Right forelimb (tissue), 1 donor: ENCODE measurements at regions not wholly inside any gene's neighbourhood (a gene's known extent, or its start where the extent isn't known, plus 50 kb on each side); places are given as distances from the start of the nearest gene placed in this dataset.

Experiments used
- DNase-seq: peaks from one replicate; pipeline ENCODE4 v3.0.0-alpha.2; 2018

DNA sequence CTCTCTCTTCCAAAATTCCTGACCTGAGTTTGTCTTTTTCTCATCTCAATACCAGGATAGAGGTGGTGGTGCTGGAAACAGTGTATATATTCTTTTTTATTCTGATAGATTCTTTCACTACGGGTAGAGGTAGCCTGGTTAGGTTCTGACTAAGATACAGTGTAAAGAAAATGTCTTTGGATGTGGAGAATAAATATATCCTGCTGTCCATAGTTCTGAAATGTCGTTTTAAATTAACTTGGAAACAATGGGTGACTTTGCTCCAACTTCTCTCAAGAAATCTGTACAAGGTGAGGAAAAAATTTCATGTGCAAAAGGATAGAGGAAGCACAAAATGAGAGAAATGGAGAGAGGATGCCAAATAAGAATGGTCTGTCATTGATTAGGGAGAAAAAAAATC, 546.1 kb downstream of the GBA3 start:
- DNase-seq = no peak

DNA sequence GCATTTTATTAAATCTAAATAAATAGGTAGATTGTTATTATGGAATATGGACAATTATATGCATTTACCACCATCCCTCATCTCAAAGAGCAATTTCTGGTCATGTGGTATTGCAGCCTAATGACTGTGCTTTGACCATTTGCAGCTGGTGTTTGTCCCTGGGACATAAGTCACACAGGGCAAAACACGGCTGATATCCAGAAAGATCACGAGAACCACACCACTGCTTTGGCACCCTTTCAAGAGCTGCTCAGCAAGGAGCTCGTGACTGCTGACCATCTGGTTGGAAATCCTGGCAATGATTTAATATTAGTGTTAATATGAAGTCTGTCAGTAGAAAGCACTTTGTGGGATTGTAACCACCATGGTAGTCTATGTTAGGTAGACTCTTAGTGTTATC, 545.0 kb downstream of the GBA3 start:
- no peak for DNase-seq

DNA sequence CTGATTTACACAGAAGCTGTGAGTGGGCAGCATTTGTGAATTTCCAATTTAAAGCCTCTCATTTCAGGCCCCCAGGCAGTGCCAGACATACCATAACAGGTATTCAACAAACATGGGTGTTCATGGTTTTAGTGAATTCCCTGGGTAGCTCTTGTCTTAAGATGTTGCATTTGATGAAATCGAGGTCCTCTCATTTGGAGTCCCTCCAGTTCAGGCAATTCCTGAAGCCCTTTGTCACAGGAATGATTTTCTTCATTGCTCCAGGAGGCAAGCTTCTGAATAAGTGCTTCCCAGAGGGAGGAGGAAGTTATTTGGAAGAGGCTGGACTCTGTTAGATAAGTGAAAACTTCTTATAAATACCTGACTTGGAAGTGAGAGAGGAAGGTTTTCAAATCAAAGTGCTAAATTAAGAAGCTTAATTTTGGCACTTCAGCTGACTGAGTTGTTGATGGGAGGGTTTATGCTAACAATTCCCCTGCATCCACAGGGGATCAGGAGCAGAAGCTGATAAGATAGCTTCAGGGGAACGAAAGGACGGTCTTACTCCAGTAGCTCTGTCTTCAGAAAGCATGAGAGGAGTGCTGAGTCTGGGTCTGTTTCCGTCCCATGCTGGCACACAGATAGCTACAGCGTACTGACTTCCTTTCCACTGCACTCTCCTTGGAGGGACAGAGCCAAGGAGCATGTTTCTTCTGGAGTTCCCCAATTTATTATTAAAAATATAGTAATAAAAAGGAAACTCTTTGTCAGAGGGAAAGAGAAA, 543.1 kb downstream of the GBA3 start:
- DNase-seq = no peak

DNA sequence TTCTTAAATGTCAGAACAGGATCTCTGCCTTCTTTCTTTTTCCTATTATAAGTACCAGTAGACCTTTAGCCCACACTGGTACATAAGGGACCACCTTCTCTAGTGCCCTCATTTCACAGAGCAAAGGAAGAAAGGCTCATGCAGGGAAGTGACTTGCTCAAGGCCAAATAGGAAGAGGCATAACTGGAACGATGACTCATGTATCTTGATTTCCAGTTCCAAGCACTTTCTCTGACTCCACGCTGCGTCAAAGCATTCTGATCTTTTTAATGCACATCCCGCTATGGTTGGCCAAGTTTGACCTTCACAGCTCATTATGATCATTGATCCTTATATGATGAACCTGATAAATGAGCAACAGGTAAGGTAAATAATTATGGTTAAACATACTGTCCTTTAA, 542.0 kb downstream of the GBA3 start:
- no peak for DNase-seq

DNA sequence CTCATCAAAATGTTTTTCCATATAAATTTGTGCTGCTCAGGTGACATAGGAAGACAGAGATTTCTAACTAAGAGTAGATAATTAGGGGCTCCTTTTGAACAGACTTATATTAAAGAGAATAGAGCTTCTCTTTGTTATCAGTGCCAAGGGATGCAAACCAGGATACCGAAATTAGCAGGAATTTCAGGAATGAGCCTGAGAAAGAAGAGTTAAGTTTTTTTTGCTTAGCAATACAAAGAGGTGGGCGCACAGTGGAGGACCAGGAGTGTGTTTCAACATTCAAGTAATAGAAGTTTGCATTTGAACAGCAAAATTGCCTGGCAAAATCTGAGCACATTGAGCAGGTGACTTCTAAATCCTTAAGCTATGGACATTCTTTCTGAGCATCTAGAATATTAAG, 541.3 kb downstream of the GBA3 start:
- no peak for DNase-seq

DNA sequence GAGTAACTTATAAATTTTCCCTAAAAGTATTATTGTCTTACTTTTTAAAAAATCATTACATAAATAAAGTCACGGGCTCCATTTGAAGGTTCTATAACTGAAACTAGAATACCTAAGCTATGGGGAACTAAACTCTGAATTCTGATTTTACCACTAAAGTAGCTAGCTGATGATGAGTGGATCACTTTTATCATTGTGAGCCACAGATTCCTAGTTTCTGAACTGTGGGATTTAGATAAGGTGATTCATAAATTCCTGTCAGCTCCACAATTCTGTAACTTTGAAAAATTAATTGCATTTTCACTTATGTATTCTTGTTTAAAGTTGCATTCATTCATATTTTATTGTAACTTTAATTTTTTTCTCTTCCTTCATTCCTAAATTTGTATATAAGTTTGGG, 540.9 kb downstream of the GBA3 start:
- DNase-seq = no peak

DNA sequence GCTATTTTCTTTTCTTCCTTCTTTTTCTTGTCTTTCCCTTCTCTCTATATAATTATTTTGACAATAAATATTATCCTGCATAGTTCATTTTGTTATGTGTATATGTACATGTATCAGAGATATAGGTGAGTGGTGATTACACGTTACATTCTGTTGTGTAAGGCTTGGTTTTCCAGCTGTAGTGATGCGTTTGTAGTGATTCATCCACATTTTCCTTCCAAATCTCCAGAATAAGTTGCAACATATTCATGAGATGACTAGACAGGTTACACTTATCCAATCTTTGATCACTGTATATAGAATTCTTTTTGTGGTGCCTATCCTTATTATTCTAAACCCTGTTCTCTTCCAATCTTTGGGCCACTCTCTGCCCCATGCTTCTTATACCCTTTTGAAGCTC, 540.2 kb downstream of the GBA3 start:
- DNase-seq = no peak

DNA sequence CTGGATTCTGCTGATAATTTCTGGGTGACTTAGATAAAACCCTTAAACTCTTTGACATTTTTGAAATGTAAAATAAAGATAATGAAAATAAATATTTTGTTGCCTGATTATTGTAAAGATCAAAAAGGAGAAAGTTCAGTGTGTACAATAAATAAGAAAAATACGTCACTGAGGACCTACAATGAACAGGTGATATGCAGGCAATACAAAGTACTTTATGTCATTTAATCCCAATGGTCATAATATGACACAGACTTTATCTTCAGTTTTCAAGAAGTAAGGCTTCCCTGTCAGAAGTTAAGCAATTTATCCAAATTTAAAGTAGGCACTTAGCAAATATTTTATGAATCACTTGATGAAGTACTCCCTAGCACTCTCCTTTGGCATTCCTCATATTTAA, 532.8 kb downstream of the GBA3 start:
- no peak for DNase-seq

DNA sequence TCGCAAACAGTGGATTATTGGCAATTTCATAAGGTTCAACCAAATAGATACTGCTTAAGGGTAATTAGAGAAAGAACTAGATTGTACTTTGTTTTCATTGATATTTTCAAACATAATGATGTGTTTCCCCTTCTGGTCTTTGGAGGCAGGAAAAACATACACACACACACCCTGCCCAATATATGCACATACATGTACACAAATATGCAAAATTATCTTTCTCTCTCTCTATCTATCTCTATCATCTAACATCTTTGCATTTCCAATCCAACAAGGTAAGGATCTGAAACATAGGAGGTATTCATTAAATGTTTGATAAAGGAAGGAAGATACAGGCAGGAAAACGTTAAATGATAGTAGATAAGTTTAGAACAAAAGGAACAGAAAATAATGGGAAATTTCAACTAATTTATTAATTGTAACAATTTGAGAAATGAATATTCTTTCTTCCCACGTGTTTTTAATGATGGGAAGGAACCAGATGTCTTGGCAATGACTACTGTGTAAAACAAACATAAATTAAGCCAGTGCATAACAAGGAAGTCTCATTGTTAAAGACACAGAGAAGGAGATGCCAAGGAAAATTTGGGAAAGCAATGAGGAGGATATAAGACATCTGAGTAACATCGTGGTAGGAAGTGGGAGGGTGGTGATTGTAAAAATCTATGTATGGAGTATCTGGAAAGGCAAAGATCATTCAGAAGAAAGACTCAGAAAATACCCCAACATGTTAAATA, 532.1 kb downstream of the GBA3 start:
- no peak for DNase-seq

DNA sequence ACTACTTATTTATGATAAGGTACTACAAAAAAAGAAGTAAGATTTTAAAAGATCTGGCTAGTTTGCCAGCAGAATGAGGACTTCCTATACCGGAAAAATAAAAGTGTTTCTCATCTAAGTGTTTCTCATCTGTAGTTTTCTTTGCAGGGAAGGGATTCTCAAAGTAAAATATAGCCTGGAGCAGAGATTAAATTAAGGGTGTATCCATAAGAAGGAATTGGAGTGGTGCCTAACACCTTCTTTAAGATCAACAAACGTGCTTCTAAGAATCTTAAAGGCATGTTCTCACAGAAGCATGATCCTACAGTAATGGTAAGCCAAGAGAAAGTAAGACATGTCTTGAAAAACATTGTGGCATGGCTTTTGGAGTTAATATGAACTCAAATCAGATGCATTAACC, 528.2 kb downstream of the GBA3 start:
- no peak for DNase-seq

DNA sequence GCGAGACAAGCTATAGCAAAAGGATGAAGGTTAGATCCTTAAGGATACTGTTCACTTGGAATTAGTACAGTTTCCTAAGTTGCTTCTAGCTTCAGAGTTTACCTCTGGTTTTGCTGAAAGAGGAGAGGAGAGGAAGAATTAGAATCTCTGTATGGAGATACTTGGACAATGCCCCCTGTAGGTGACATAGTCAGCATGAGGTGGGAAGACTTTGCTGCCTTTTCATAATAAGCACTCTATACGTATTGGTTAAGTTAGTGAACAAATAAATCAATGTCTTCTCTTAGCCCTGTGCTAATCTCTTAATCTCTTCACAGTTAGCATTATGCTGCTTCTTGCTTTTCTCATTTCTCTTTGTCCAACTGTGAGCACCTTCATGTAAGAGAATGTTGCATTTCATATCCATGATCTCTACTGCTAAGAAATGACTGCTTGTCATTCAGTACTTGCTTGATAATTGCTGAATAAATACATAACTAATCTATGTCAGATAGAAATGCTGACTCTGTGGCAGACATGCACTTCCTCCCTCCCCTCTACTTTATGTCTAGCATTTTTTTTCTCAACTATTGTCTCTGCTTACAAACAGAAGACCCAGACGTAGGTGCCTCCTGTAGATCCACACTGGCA, 527.2 kb downstream of the GBA3 start:
- DNase-seq = no peak

DNA sequence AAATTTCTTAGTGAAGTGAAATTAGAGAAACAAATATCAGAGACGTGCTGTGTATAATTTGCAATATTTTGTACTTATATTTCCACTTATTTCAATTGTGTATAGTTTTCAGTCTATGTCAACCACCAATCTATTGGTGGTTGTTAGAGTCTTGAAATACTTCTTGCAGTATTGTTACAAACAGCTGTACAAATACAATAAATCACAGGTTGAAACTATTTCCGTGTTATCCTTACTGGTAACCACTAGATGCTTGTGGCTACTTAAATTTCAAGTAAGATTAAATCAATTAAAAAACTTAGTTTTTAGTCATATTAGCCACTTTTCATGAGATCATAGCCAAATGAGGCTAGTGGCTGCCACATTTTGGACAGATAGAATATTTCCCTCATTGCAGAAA, 520.5 kb downstream of the GBA3 start:
- no peak for DNase-seq

DNA sequence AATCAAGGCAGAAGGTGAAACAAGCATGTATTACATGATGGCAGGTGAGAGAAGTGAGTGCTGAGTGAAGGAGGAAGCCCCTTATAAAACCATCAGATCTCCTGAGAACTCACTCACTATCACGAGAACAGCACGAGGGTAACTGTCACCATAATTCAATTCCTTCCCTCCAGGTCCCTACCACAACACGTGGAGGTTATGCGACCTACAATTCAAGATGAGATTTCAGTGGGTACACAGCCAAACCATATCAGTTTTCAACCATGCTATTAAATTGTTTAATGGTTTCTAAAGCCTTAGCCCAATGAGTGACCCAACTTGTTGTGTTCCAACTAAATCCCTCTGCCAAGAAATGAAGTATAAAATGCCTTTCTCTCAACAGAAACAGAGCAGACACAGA, 519.8 kb downstream of the GBA3 start:
- no peak for DNase-seq

DNA sequence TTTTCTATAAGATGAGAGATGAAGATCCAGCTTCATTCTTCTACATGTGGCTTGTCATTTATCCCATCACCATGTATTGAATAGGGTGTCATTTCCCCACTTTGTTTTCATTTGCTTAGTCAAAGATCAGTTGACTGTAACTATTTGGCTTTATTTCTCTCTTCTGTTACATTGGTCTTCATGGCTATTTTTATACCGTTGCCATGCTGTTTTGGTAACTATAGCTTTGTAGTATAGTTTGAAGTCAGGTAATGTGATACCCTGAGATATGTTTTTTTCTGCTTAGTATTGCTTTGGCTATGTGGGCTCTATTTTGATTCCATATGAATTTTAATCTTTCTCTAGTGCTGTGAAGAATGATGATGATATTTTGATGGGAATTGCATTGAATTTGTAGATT, 514.3 kb downstream of the GBA3 start:
- DNase-seq = no peak

DNA sequence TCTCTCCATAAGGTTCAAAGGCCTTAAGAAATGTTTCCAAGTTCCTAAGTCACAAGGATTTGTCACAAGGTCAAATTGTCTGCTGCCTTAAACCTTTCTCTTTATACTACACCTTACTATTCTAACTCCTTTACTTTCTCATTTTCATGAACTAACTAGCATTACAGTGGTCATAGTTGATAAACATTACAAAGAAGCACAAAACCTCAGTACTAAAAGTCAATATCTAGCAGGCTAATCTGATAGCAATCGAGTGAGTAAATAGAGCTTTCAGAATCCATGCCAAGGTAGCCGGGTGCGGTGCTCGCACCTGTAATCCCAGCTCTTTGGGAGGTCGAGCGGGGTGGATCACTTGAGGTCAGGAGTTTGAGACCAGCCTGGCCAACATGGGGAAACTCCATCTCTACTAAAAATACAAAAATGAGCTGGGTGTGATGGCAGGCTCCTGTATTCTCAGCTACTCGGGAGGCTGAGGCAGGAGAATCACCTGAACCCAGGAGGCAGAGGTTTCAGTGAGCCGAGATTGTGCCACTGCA, 510.0 kb downstream of the GBA3 start:
- no peak for DNase-seq

DNA sequence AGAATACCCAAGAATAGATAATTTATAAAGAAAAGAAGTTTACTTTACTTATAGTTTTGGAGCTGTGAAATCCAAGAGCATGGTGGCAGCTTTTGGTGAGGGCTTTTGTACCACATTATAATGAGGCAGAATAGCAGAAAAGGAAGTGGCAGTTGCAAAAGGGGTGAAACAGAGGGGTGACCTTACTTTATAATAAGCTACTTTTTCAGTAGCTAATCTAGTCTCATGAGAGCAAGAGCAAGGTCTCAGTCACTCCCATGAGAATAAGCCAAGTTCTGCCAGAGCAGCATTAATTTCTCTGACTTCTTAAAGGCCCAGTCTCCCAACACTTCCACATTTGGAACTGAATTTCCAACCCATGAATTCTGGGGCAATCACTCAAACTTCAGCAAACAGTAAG, 502.0 kb downstream of the GBA3 start:
- no peak for DNase-seq

DNA sequence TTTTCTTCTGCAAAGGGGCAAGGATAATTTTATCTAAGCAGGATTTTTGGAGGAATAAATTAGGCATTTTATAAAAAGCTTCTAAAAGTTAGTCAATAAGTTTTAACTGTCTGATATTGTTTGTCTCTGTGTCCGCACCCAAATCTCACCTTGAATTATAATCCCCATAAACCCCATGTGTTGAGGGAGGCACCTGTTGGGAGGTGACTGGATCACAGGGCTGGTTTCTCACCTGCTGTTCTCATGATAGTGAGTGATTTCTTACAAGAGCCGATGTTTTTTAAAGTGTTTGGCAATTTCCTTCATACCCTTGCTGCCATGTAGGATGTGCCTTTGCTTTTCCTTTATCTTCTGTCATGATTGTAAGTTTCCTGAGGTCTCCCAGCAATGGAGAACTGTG, 481.4 kb downstream of the GBA3 start:
- DNase-seq = no peak

DNA sequence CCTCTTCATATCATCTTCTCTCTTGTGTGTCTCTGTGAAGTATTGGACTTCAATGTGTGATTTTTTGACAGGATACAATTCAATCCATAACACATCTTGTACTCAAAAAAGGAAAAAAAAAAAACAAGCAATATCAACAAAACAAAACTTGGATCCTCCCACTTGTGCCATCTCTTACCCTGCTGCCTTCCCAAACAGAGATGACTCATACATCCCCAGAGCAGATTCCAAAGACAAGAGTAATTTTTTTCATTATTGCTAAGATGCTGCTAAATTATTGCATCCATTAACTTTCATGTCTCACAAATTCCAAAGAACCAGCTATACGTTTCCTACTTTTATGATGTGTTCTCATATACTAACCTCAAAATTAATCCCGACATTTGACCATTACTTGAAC, 479.2 kb downstream of the GBA3 start:
- DNase-seq = no peak

DNA sequence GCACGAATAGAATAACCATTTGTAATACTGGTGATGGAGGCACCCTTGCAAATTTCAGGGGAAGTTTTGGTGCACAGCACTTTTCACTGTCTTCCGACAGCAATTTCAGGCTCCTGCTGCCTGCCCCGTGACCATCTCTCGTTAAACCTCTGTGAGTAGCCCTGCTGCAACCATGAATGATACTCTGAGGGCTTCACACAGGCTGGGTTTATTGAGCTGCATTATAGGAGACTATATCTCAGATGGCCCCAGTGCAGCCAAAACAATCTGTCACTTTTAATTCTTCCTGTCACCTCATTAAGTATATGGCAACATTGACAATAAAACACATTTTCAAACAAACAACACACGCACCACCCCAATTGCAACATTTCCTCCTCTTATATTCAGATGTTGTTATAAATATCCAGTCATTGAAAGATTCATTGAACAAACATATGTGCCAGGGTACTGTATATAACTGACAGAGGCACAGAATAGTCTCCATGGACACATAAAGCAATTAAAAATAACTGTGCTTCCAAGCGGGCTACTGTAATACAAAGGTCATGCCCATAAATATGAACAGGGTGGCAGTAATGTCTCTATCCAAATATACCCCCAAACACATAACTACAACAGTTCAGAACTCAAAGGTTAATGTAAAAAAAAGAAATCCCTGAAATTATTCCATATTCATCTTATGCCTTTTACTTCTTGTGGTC, 477.0 kb downstream of the GBA3 start:
- DNase-seq = no peak

DNA sequence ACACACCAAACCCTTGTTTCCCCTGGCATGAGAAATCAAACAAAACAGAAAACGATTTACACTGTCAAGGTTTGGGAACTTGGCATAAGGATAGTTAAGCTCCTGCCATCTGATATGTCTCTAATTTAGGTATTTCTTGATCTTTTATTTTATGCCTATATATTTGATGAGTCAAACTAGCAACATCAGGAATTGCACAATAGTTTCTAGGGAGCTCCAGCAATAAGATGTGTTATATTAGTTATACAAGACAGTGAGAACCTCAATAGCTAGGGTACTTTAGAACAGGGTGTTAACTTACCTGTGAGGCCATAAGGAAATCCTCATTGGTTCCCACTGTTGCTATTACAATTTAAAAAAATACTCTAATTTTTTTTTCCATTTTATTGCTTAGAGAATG, 474.2 kb downstream of the GBA3 start:
- DNase-seq = no peak

DNA sequence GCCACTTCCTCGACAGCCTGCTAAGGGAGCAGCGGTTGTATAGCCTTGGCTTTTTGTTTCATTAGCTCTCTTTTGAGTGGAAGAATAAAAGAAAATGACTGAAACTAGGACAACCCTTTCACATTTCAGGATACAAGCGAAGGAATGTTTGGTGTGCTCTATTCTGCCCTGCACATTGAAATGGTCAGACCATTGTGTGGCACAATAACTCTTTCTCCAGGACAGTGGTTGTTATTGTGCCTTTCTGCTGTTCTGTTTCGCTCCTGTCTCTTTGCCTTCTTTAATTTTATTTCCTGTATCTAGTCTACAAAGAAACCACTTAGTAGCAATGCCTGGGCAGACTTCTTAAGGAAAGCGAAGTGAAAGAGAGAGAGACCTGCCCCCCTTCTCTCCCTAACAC, 473.7 kb downstream of the GBA3 start:
- DNase-seq = no peak

DNA sequence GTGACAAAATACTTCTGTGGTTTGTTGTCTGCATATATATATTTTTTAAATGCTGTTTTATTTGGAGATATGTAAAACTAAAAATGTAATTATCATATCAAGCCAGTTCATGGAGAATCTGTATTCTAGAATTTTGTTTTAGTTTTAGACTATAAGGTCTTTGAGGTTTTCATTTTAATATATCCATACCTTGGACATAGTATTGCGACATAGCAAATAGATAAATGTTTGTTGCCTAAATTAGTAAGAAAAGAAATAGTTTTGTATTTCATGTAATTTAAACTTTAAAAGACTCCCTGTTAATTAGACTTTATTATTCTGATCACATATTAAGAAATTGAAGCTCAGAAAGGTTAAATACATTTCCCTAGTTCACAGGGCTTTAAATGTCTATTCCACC, 472.9 kb downstream of the GBA3 start:
- no peak for DNase-seq

DNA sequence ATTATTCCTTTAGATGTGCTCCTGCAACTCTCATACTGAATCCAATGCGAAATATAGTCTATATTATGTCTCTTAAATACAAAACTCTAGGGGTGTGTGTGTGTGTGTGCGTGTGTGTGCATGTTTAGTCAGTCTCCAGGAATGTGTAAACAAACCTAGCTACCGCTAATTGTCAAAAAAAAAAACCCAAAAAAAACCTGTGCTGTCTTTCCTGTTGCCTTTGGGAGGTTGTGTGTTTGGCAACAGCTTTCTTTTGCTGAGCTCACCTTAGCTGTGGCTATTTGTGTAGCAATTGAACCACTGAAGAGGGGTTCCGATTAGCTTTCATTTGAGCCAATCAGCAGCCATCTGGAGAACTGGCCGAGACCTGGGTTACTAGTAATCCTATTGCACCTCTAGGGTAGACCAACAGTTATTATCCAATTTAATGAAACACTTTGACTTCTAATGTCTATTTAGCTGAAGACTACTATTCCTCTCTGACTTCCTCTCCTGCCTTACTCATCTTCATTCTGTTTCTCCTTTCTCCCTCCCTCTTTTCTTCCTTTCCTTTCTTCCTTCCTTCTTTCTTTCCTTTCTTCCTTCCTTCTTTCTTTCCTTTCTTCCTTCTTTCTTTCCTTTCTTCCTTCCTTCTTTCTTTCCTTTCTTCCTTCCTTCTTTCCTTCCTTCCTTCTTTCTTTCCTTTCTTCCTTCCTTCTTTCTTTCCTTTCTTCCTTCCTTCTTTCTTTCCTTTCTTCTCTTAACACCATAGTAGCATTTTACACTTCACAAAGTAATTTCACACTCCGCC, 471.1 kb downstream of the GBA3 start:
- no peak for DNase-seq
